ENCODE measurements at regions not wholly inside any gene's neighbourhood (a gene's known extent, or its start where the extent isn't known, plus 50 kb on each side); places are given as distances from the start of the nearest gene placed in this dataset.

- H3K27ac ChIP-seq = no peak overlapping the region
- TF ChIP-seq ZFX (IDR thresholded peaks at IDR 0.05; ENCODE audit: borderline replicate concordance) (no peak), CTCF (IDR thresholded peaks at IDR 0.05) (no peak)
Observed at GRCh38 chr4:154998284-154998683, 210.2 kb upstream of the NPY2R start.

- TF ChIP-seq ZFX (IDR thresholded peaks at IDR 0.05; ENCODE audit: borderline replicate concordance) (no peak), CTCF (IDR thresholded peaks at IDR 0.05) (no peak)
- H3K27ac ChIP-seq = no peak overlapping the region
Observed at GRCh38 chr4:154998773-154999172, 209.7 kb upstream of the NPY2R start.

- no peak overlapping the region for H3K27ac ChIP-seq
- TF ChIP-seq ZFX (IDR thresholded peaks at IDR 0.05; ENCODE audit: borderline replicate concordance) (no peak), CTCF (IDR thresholded peaks at IDR 0.05) (no peak)
Observed at GRCh38 chr4:154999950-155000578, 208.4 kb upstream of the NPY2R start.

GRCh38 chr4:155001251-155001650, 207.2 kb upstream of the NPY2R start:
- H3K27ac ChIP-seq = no peak overlapping the region
- no peak for TF ChIP-seq ZFX (IDR thresholded peaks at IDR 0.05; ENCODE audit: borderline replicate concordance)
- TF ChIP-seq CTCF (IDR thresholded peaks at IDR 0.05) = no peak

- TF ChIP-seq CTCF (IDR thresholded peaks at IDR 0.05) = no peak
- no peak for TF ChIP-seq ZFX (IDR thresholded peaks at IDR 0.05; ENCODE audit: borderline replicate concordance)
- H3K27ac ChIP-seq = no peak overlapping the region
Observed at GRCh38 chr4:155005395-155006090, 202.9 kb upstream of the NPY2R start.

GRCh38 chr4:155007660-155008176, 200.7 kb upstream of the NPY2R start:
- no peak overlapping the region for H3K27ac ChIP-seq
- no peak for TF ChIP-seq ZFX (IDR thresholded peaks at IDR 0.05; ENCODE audit: borderline replicate concordance)
- TF ChIP-seq CTCF (IDR thresholded peaks at IDR 0.05) = no peak

- H3K27ac ChIP-seq = no peak overlapping the region
- TF ChIP-seq CTCF (IDR thresholded peaks at IDR 0.05) = no peak
- no peak for TF ChIP-seq ZFX (IDR thresholded peaks at IDR 0.05; ENCODE audit: borderline replicate concordance)
Observed at GRCh38 chr4:155008389-155008788, 200.0 kb upstream of the NPY2R start.
